Gastroesophageal sphincter (tissue), 3 donors: ENCODE measurements at regions not wholly inside any gene's neighbourhood (a gene's known extent, or its start where the extent isn't known, plus 50 kb on each side); places are given as distances from the start of the nearest gene placed in this dataset.

Source experiments
- CTCF ChIP-seq, 4 experiments: fragments of 200-600 bp in 2 of 4; fragments of 450-650 bp in 2 of 4; sonication (generic) in 1 of 4; IDR thresholded peaks; one replicate each; pipeline ENCODE4 v1.5.1; 2017 to 2019; ENCODE audit warnings: antibody characterized with exemption in 4 of 4, mild to moderate bottlenecking in 2 of 4, moderate library complexity in 2 of 4
- EP300 ChIP-seq: sonication (generic); formaldehyde crosslinking; IDR thresholded peaks from one replicate; pipeline ENCODE4 v1.6.1; 2017; ENCODE audit warnings: antibody characterized with exemption, mild to moderate bottlenecking
- POLR2A ChIP-seq, 2 donors: fragments of 450-650 bp; IDR thresholded peaks; one replicate each; pipeline ENCODE4 v1.6.1; 2017; ENCODE audit warnings: antibody characterized with exemption in 2 of 2, mild to moderate bottlenecking in 2 of 2, moderate library complexity in 1 of 2

GRCh38 chr18:78128004-78128403, 851.6 kb upstream of the SALL3 start:
- no peak for TF ChIP-seq CTCF (IDR thresholded peaks at IDR 0.05)
- TF ChIP-seq POLR2A (IDR thresholded peaks at IDR 0.05) = no peak
- no peak for TF ChIP-seq EP300
